Common myeloid progenitor, CD34-positive (primary cell): ENCODE measurements at regions not wholly inside any gene's neighbourhood (a gene's known extent, or its start where the extent isn't known, plus 50 kb on each side); places are given as distances from the start of the nearest gene placed in this dataset.

Experiments used
- CTCF ChIA-PET: fragments of 350-600 bp; sonication (Branson Sonifier 250); formaldehyde crosslinking; loops from one replicate; lab custom pipeline; 2021; ENCODE audit warnings: antibody characterized with exemption; lab: Charles Lee
- POLR2A ChIA-PET: fragments of 350-600 bp; sonication (Branson Sonifier 250); formaldehyde crosslinking; loops from one replicate; lab custom pipeline; 2021; ENCODE audit warnings: antibody characterized with exemption; lab: Charles Lee
- DNase-seq, 3 donors: peaks; one replicate each; pipeline versions ENCODE4 v3.0.0 to v3.0.0-alpha.2; 2013
- H3K27ac ChIP-seq, 2 experiments: 1 replicate in 1 of 2; 2 replicates in 1 of 2; pipeline ENCODE4 v1.7.0; 2013; ENCODE audit warnings: inconsistent platforms in 2 of 2, low read length in 2 of 2, mild to moderate bottlenecking in 2 of 2, low read depth in 1 of 2, moderate library complexity in 1 of 2; ENCODE audit not compliant: severe bottlenecking in 2 of 2, insufficient read depth in 1 of 2, poor library complexity in 1 of 2
- H3K27me3 ChIP-seq, 5 experiments: replicated peaks in 2 of 5; 1 replicate in 3 of 5; 2 replicates in 2 of 5; pipeline versions ENCODE4 v1.6.1 to v1.7.0; 2013; ENCODE audit warnings: low read length in 4 of 5, mild to moderate bottlenecking in 2 of 5, moderate library complexity in 2 of 5, inconsistent platforms in 1 of 5; ENCODE audit not compliant: insufficient read depth in 5 of 5, control insufficient read depth in 4 of 5
- H3K36me3 ChIP-seq, 4 experiments: 1 replicate in 2 of 4; 2 replicates in 2 of 4; pipeline versions ENCODE4 v1.6.1 to v1.7.0; 2013; ENCODE audit warnings: low read length in 3 of 4, control low read depth in 1 of 4, mild to moderate bottlenecking in 1 of 4; ENCODE audit not compliant: control insufficient read depth in 4 of 4, insufficient read depth in 4 of 4
- H3K4me1 ChIP-seq, 4 experiments: 1 replicate in 3 of 4; 2 replicates in 1 of 4; pipeline versions ENCODE4 v1.6.1 to v1.7.1; 2013; ENCODE audit warnings: low read length in 3 of 4, mild to moderate bottlenecking in 3 of 4, control low read depth in 1 of 4, inconsistent platforms in 1 of 4, moderate library complexity in 1 of 4; ENCODE audit not compliant: control insufficient read depth in 4 of 4, insufficient read depth in 4 of 4; ENCODE audit errors: control extremely low read depth in 1 of 4
- H3K4me3 ChIP-seq, 7 experiments: 1 replicate in 4 of 7; 2 replicates in 3 of 7; pipeline versions ENCODE4 v1.5.1 to v1.7.0; 2013; ENCODE audit warnings: mild to moderate bottlenecking in 7 of 7, low read length in 6 of 7, moderate library complexity in 6 of 7, inconsistent platforms in 2 of 7, low read depth in 2 of 7, control low read depth in 1 of 7; ENCODE audit not compliant: insufficient read depth in 4 of 7, control insufficient read depth in 1 of 7; ENCODE audit errors: extremely low read depth in 1 of 7
- H3K9me3 ChIP-seq, 5 experiments: 1 replicate in 4 of 5; 2 replicates in 1 of 5; pipeline versions ENCODE4 v1.6.1 to v1.7.1; 2013; ENCODE audit warnings: low read length in 4 of 5, mild to moderate bottlenecking in 2 of 5, inconsistent platforms in 1 of 5, low read depth in 1 of 5, moderate library complexity in 1 of 5; ENCODE audit not compliant: control insufficient read depth in 4 of 5, insufficient read depth in 2 of 5; ENCODE audit errors: control extremely low read depth in 1 of 5
- WGBS: methylation state at CpG from one replicate; pipeline ENCODE4 v1.1.5; 2013; ENCODE audit not compliant: insufficient coverage; 5-methylcytosine and 5-hydroxymethylcytosine counted together

- no CpG with 5 or more reads among the region's 3 CpGs for WGBS
- ChIA-PET CTCF (no interaction called here), POLR2A (no interaction called here)
- Histone ChIP-seq H3K4me1 (peaks cover 0 to 10% (median 3%) of the 10 kb centered on the region in 4 experiments), H3K4me3 (no peak overlapping the region), H3K27ac (no peak overlapping the region), H3K27me3 (no peaks in the 10 kb centered on the region), H3K9me3 (no peaks in the 10 kb centered on the region), H3K36me3 (no peaks in the 10 kb centered on the region)
- DNase-seq = no peak
These were observed 59.8 kb upstream of the C5orf63 start for GRCh38 chr5:127133071-127133470.

- ChIA-PET POLR2A (no interaction called here), CTCF (no interaction called here)
- WGBS = no CpG with 5 or more reads among the region's 3 CpGs
- no peak overlapping the region for H3K4me3 ChIP-seq
- no peak overlapping the region for H3K27ac ChIP-seq
- H3K9me3 ChIP-seq = no peaks in the 10 kb centered on the region
- H3K36me3 ChIP-seq = no peaks in the 10 kb centered on the region
- no peaks in the 10 kb centered on the region for H3K27me3 ChIP-seq
- peaks cover 0 to 4% (median 0%) of the 10 kb centered on the region in 4 experiments for H3K4me1 ChIP-seq
- DNase-seq = peak in 2 of 3 donors; percentile 18 to 19
These were observed 63.6 kb upstream of the C5orf63 start for GRCh38 chr5:127136908-127137307.

GRCh38 chr5:127143722-127144121 lies 70.4 kb upstream of the C5orf63 start:
- H3K27me3 ChIP-seq = no peaks in the 10 kb centered on the region
- H3K4me3 ChIP-seq = no peak overlapping the region
- CTCF ChIA-PET = no interaction called here
- H3K9me3 ChIP-seq = peaks cover 0 to 2% (median 0%) of the 10 kb centered on the region in 5 experiments
- no peak for DNase-seq
- H3K4me1 ChIP-seq = no peaks in the 10 kb centered on the region
- POLR2A ChIA-PET = no interaction called here
- WGBS = 98% methylated on average over 11 of the region's 13 CpGs
- no peak overlapping the region for H3K27ac ChIP-seq
- no peaks in the 10 kb centered on the region for H3K36me3 ChIP-seq

GRCh38 chr5:127153031-127153430 lies 79.7 kb upstream of the C5orf63 start:
- H3K36me3 ChIP-seq = no peaks in the 10 kb centered on the region
- H3K4me3 ChIP-seq = no peak overlapping the region
- CTCF ChIA-PET = no interaction called here
- H3K27ac ChIP-seq = no peak overlapping the region
- no peaks in the 10 kb centered on the region for H3K27me3 ChIP-seq
- H3K4me1 ChIP-seq = no peaks in the 10 kb centered on the region
- DNase-seq = no peak
- H3K9me3 ChIP-seq = peaks cover 0 to 4% (median 0%) of the 10 kb centered on the region in 5 experiments
- POLR2A ChIA-PET = no interaction called here
- 86% methylated on average over 1 of the region's 2 CpGs for WGBS

- POLR2A ChIA-PET = no interaction called here
- WGBS = no CpG with 5 or more reads among the region's 3 CpGs
- Histone ChIP-seq H3K9me3 (peaks cover 0 to 9% (median 0%) of the 10 kb centered on the region in 5 experiments), H3K36me3 (no peaks in the 10 kb centered on the region), H3K4me1 (no peaks in the 10 kb centered on the region), H3K27me3 (no peaks in the 10 kb centered on the region), H3K27ac (no peak overlapping the region), H3K4me3 (no peak overlapping the region)
- CTCF ChIA-PET = no interaction called here
- DNase-seq = no peak
These were observed 80.2 kb upstream of the C5orf63 start for GRCh38 chr5:127153521-127153920.

- ChIA-PET CTCF (no interaction called here), POLR2A (no interaction called here)
- H3K4me3 ChIP-seq = no peak overlapping the region
- H3K36me3 ChIP-seq = no peaks in the 10 kb centered on the region
- H3K9me3 ChIP-seq = peaks cover 0 to 8% (median 0%) of the 10 kb centered on the region in 5 experiments
- DNase-seq = no peak
- H3K27ac ChIP-seq = no peak overlapping the region
- H3K27me3 ChIP-seq = no peaks in the 10 kb centered on the region
- no peaks in the 10 kb centered on the region for H3K4me1 ChIP-seq
These were observed 90.4 kb upstream of the C5orf63 start for GRCh38 chr5:127163750-127164149.

- CTCF ChIA-PET = no interaction called here
- H3K4me3 ChIP-seq = no peak overlapping the region
- H3K27me3 ChIP-seq = no peaks in the 10 kb centered on the region
- WGBS = 94% methylated on average over 9 of the region's 10 CpGs
- H3K27ac ChIP-seq = no peak overlapping the region
- no peaks in the 10 kb centered on the region for H3K36me3 ChIP-seq
- no peak for DNase-seq
- peaks cover 0 to 6% (median 2%) of the 10 kb centered on the region in 5 experiments for H3K9me3 ChIP-seq
- H3K4me1 ChIP-seq = no peaks in the 10 kb centered on the region
- POLR2A ChIA-PET = no interaction called here
These were observed 97.8 kb upstream of the C5orf63 start for GRCh38 chr5:127170918-127171600.
